Endothelial cell of umbilical vein (primary cell): ENCODE measurements at regions not wholly inside any gene's neighbourhood (a gene's known extent, or its start where the extent isn't known, plus 50 kb on each side); places are given as distances from the start of the nearest gene placed in this dataset.

Experiments
- CTCF ChIP-seq, 2 donors: IDR thresholded peaks; 1 replicate in 1 of 2; 2 replicates in 1 of 2; pipeline ENCODE4 v1.5.1; 2011; ENCODE audit warnings: low read length in 2 of 2, mild to moderate bottlenecking in 2 of 2, moderate library complexity in 2 of 2, control low read depth in 1 of 2, inconsistent platforms in 1 of 2, low read depth in 1 of 2; ENCODE audit not compliant: insufficient read depth in 1 of 2; ENCODE audit errors: extremely low read depth in 1 of 2
- EZH2 ChIP-seq: IDR thresholded peaks from 2 replicates; pipeline ENCODE4 v1.6.1; 2012; ENCODE audit warnings: borderline replicate concordance, low read depth, mild to moderate bottlenecking, moderate library complexity, low read length, inconsistent platforms; ENCODE audit not compliant: severe bottlenecking
- POLR2A ChIP-seq: IDR thresholded peaks from 2 replicates; pipeline ENCODE4 v1.6.1; 2012; ENCODE audit warnings: low read depth, mild to moderate bottlenecking, control low read depth, low read length
- POLR2AphosphoS5 ChIP-seq: IDR thresholded peaks from 2 replicates; pipeline ENCODE4 v1.6.1; 2012; ENCODE audit warnings: low read depth, mild to moderate bottlenecking, control low read depth, low read length, moderate library complexity; ENCODE audit not compliant: insufficient read depth

- no peak for TF ChIP-seq CTCF (IDR thresholded peaks at IDR 0.05; ENCODE audit: extremely low read depth in 1 of 2, insufficient read depth in 1 of 2, low read depth in 1 of 2, low read length in 2 of 2)
- TF ChIP-seq EZH2: no peak
- TF ChIP-seq POLR2A: no peak
- TF ChIP-seq POLR2AphosphoS5: no peak
Measured at GRCh38 chr16:65422934-65423333, 301.1 kb upstream of the CDH11 start.
